SK-N-SH treated with all-trans-retinoic acid at 6 μM for 48 hours (cell line): ENCODE measurements at regions not wholly inside any gene's neighbourhood (a gene's known extent, or its start where the extent isn't known, plus 50 kb on each side); places are given as distances from the start of the nearest gene placed in this dataset.
A peak's percentile ranks its signal among the peaks of the same experiment; 100 is the strongest.

ENCODE experiments used
- ATAC-seq: fragments of 200-7000 bp; cut with Tn5 transposase; 3 replicates; pipeline ENCODE4 v1.9.1; 2020; ENCODE audit warnings: mild to moderate bottlenecking, moderate library complexity
- BACH2 ChIP-seq: fragments of 250-450 bp; sonication (Bioruptor Pico); IDR thresholded peaks from 2 replicates; pipeline ENCODE4 v1.9.0; 2021; ENCODE audit warnings: mild to moderate bottlenecking, borderline replicate concordance
- CSDC2 ChIP-seq: fragments of 250-450 bp; sonication (Bioruptor Pico); IDR thresholded peaks from 2 replicates; pipeline ENCODE4 v1.5.0; 2020; ENCODE audit warnings: mild to moderate bottlenecking, moderate library complexity
- GLIS3 ChIP-seq: fragments of 250-450 bp; sonication (Bioruptor Pico); IDR thresholded peaks from 2 replicates; pipeline ENCODE4 v1.5.0; 2020; ENCODE audit warnings: mild to moderate bottlenecking, moderate library complexity
- ISL1 ChIP-seq: fragments of 250-450 bp; sonication (Bioruptor Pico); IDR thresholded peaks from 2 replicates; pipeline ENCODE4 v2.1.2; 2022; ENCODE audit warnings: mild to moderate bottlenecking, moderate library complexity
- OSR1 ChIP-seq: fragments of 250-450 bp; sonication (Bioruptor Pico); IDR thresholded peaks from 2 replicates; pipeline ENCODE4 v1.8.0; 2022; ENCODE audit warnings: moderate library complexity, mild to moderate bottlenecking, inconsistent platforms
- PPARA ChIP-seq: fragments of 250-450 bp; sonication (Bioruptor Pico); IDR thresholded peaks from 2 replicates; pipeline ENCODE4 v1.5.0; 2020; ENCODE audit warnings: mild to moderate bottlenecking, borderline replicate concordance
- RARB ChIP-seq: fragments of 250-450 bp; sonication (Bioruptor Pico); IDR thresholded peaks from 2 replicates; pipeline ENCODE4 v1.8.0; 2021; ENCODE audit warnings: mild to moderate bottlenecking, moderate library complexity
- SNAI2 ChIP-seq: fragments of 250-450 bp; sonication (Bioruptor Pico); IDR thresholded peaks from 2 replicates; pipeline ENCODE4 v1.5.0; 2020; ENCODE audit warnings: mild to moderate bottlenecking, moderate library complexity
- TCF4 ChIP-seq: fragments of 250-450 bp; sonication (Bioruptor Pico); IDR thresholded peaks from 2 replicates; pipeline ENCODE4 v1.8.0; 2021; ENCODE audit warnings: mild to moderate bottlenecking, moderate library complexity, borderline replicate concordance
- ZC3H10 ChIP-seq: fragments of 250-450 bp; sonication (Bioruptor Pico); IDR thresholded peaks from 2 replicates; pipeline ENCODE4 v1.5.1; 2021; ENCODE audit warnings: mild to moderate bottlenecking, moderate library complexity
- ZFP3 ChIP-seq: fragments of 250-450 bp; sonication (Bioruptor Pico); IDR thresholded peaks from 2 replicates; pipeline ENCODE4 v1.5.0; 2020; ENCODE audit warnings: mild to moderate bottlenecking, moderate library complexity
- ZFP30 ChIP-seq: fragments of 450-650 bp; formaldehyde crosslinking; IDR thresholded peaks from 2 replicates; pipeline ENCODE4 v1.5.0; 2022; ENCODE audit warnings: mild to moderate bottlenecking, moderate library complexity
- ZNF70 ChIP-seq: fragments of 450-650 bp; formaldehyde crosslinking; IDR thresholded peaks from 2 replicates; pipeline ENCODE4 v1.5.0; 2020; ENCODE audit warnings: mild to moderate bottlenecking, moderate library complexity
- TF ChIP-seq, protein P1 (sequence below): fragments of 250-450 bp; sonication (Bioruptor Pico); IDR thresholded peaks from 2 replicates; pipeline ENCODE4 v1.8.0; 2020; ENCODE audit warnings: mild to moderate bottlenecking, moderate library complexity, borderline replicate concordance
- TF ChIP-seq, protein P2 (sequence below): fragments of 250-450 bp; sonication (Bioruptor Pico); IDR thresholded peaks from 2 replicates; pipeline ENCODE4 v1.8.0; 2021; ENCODE audit warnings: low read depth, mild to moderate bottlenecking, moderate library complexity, borderline replicate concordance
- TF ChIP-seq, protein P3 (sequence below): fragments of 250-450 bp; sonication (Bioruptor Pico); IDR thresholded peaks from 2 replicates; pipeline ENCODE4 v1.5.0; 2020; ENCODE audit warnings: mild to moderate bottlenecking, moderate library complexity
- TF ChIP-seq, protein P4 (sequence below): fragments of 250-450 bp; sonication (Bioruptor Pico); IDR thresholded peaks from 2 replicates; pipeline ENCODE4 v1.5.1; 2021; ENCODE audit warnings: mild to moderate bottlenecking, moderate library complexity

DNA sequence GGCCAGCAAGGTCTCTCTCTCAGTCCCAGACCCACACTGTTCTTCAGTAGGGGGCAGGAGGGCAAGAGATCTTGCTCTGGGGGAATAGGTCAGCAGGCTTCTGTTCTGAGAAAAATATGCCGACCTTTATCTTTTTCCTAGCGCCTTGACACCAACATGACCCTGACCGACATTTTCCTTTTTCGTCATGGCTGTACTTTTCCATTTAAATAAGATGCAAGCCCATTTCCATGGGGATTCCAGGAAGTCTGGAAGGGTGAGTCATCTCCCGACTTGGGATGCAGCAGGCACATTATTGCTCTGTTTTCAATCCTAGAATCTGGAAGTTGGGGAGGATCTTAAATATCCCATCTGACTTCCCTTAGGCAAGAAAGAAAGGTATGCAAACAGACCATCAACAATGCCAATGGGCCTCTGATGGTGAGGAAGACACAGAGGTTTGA lies 261.5 kb upstream of the LRTM1 start:
- TF ChIP-seq CSDC2 (no peak; the same call in 1 of the 2 replicates), ZFP3 (CRISPR knock-in tag) (peak; percentile 51; the same call in 1 of the 2 replicates), OSR1 (CRISPR knock-in tag) (peak; percentile 31; the same call in 1 of the 2 replicates), GLIS3 (CRISPR knock-in tag) (no peak), ZC3H10 (CRISPR knock-in tag) (0 out of 2 replicates have a peak, but pooled peaks have one; percentile 50), PPARA (no peak), RARB (CRISPR knock-in tag) (no peak), ISL1 (CRISPR knock-in tag) (peak; percentile 40; the same call in 1 of the 2 replicates)
- TF ChIP-seq, protein P1, sequence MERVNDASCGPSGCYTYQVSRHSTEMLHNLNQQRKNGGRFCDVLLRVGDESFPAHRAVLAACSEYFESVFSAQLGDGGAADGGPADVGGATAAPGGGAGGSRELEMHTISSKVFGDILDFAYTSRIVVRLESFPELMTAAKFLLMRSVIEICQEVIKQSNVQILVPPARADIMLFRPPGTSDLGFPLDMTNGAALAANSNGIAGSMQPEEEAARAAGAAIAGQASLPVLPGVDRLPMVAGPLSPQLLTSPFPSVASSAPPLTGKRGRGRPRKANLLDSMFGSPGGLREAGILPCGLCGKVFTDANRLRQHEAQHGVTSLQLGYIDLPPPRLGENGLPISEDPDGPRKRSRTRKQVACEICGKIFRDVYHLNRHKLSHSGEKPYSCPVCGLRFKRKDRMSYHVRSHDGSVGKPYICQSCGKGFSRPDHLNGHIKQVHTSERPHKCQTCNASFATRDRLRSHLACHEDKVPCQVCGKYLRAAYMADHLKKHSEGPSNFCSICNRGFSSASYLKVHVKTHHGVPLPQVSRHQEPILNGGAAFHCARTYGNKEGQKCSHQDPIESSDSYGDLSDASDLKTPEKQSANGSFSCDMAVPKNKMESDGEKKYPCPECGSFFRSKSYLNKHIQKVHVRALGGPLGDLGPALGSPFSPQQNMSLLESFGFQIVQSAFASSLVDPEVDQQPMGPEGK (CRISPR knock-in tag) = no peak
- TF ChIP-seq, protein P2, sequence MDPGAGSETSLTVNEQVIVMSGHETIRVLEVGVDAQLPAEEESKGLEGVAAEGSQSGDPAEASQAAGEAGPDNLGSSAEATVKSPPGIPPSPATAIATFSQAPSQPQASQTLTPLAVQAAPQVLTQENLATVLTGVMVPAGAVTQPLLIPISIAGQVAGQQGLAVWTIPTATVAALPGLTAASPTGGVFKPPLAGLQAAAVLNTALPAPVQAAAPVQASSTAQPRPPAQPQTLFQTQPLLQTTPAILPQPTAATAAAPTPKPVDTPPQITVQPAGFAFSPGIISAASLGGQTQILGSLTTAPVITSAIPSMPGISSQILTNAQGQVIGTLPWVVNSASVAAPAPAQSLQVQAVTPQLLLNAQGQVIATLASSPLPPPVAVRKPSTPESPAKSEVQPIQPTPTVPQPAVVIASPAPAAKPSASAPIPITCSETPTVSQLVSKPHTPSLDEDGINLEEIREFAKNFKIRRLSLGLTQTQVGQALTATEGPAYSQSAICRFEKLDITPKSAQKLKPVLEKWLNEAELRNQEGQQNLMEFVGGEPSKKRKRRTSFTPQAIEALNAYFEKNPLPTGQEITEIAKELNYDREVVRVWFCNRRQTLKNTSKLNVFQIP = 0 out of 2 replicates have a peak, but pooled peaks have one; percentile 51
- ATAC-seq = peak; percentile 33

DNA sequence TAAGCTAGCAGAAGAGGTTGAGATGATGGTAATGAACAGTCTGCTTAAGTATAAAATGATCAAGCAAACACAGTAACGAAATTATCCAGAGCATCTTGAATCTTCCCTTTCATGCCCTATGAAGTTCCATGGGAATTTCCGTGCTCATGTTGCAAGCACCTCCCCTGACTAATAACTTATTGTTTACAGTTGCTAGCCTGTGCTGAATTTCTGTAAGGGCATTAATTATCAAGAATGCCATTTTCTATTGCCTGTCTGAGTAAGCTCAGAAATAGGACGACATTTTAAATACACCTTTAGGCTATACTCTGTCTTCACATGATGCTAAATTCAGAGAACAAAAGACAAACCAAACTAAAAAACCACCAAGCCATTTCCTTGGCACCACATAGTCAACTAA lies 257.5 kb upstream of the LRTM1 start:
- no peak for TF ChIP-seq ZNF70 (CRISPR knock-in tag)
- no peak for TF ChIP-seq CSDC2
- TF ChIP-seq, protein P3, sequence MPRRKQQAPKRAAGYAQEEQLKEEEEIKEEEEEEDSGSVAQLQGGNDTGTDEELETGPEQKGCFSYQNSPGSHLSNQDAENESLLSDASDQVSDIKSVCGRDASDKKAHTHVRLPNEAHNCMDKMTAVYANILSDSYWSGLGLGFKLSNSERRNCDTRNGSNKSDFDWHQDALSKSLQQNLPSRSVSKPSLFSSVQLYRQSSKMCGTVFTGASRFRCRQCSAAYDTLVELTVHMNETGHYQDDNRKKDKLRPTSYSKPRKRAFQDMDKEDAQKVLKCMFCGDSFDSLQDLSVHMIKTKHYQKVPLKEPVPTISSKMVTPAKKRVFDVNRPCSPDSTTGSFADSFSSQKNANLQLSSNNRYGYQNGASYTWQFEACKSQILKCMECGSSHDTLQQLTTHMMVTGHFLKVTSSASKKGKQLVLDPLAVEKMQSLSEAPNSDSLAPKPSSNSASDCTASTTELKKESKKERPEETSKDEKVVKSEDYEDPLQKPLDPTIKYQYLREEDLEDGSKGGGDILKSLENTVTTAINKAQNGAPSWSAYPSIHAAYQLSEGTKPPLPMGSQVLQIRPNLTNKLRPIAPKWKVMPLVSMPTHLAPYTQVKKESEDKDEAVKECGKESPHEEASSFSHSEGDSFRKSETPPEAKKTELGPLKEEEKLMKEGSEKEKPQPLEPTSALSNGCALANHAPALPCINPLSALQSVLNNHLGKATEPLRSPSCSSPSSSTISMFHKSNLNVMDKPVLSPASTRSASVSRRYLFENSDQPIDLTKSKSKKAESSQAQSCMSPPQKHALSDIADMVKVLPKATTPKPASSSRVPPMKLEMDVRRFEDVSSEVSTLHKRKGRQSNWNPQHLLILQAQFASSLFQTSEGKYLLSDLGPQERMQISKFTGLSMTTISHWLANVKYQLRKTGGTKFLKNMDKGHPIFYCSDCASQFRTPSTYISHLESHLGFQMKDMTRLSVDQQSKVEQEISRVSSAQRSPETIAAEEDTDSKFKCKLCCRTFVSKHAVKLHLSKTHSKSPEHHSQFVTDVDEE (CRISPR knock-in tag) = no peak
- no peak for TF ChIP-seq ZFP3 (CRISPR knock-in tag)
- no peak for TF ChIP-seq ZFP30 (CRISPR knock-in tag)
- TF ChIP-seq ISL1 (CRISPR knock-in tag) = no peak
- TF ChIP-seq TCF4 (CRISPR knock-in tag) = no peak
- no peak for TF ChIP-seq BACH2 (CRISPR knock-in tag)
- no peak for TF ChIP-seq SNAI2 (CRISPR knock-in tag)
- ATAC-seq = peak; percentile 54

DNA sequence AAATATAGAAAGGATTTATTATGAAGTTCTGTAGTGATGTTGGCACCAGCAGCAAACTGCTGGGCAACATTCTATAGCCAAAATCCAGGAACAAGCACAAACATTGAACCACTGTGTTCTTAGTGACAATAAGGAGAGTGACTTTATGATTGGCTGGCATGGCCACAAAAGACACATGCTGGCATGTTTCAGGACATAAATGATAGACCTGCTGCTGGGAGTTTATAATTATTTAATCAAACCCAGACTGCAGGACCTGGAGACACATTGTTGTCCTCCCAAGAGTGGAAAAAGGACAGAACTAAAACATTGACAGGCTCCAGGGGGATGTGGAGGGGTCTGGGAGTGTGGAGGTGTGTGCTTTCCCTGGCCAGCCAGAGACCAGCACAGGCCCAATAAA lies 255.3 kb upstream of the LRTM1 start:
- peak; percentile 37 for ATAC-seq

More for the DNA sequence above, 255.3 kb upstream of the LRTM1 start:
- TF ChIP-seq, protein P4, sequence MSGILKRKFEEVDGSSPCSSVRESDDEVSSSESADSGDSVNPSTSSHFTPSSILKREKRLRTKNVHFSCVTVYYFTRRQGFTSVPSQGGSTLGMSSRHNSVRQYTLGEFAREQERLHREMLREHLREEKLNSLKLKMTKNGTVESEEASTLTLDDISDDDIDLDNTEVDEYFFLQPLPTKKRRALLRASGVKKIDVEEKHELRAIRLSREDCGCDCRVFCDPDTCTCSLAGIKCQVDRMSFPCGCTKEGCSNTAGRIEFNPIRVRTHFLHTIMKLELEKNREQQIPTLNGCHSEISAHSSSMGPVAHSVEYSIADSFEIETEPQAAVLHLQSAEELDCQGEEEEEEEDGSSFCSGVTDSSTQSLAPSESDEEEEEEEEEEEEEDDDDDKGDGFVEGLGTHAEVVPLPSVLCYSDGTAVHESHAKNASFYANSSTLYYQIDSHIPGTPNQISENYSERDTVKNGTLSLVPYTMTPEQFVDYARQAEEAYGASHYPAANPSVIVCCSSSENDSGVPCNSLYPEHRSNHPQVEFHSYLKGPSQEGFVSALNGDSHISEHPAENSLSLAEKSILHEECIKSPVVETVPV (CRISPR knock-in tag) = no peak
- TF ChIP-seq, protein P3 (CRISPR knock-in tag) = peak; percentile 68; the same call in 1 of the 2 replicates
- peak; percentile 57 for TF ChIP-seq TCF4 (CRISPR knock-in tag)
